SK-N-SH treated with all-trans-retinoic acid at 6 μM for 48 hours (cell line): ENCODE measurements at regions not wholly inside any gene's neighbourhood (a gene's known extent, or its start where the extent isn't known, plus 50 kb on each side); places are given as distances from the start of the nearest gene placed in this dataset.

Source experiments
- ATAC-seq: fragments of 200-7000 bp; cut with Tn5 transposase; 3 replicates; pipeline ENCODE4 v1.9.1; 2020; ENCODE audit warnings: mild to moderate bottlenecking, moderate library complexity
- ARNTL ChIP-seq: fragments of 450-650 bp; formaldehyde crosslinking; IDR thresholded peaks from 2 replicates; pipeline ENCODE4 v1.5.0; 2020; ENCODE audit warnings: low read depth, mild to moderate bottlenecking, moderate library complexity, borderline replicate concordance
- BACH2 ChIP-seq: fragments of 250-450 bp; sonication (Bioruptor Pico); IDR thresholded peaks from 2 replicates; pipeline ENCODE4 v1.9.0; 2021; ENCODE audit warnings: mild to moderate bottlenecking, borderline replicate concordance
- CREB5 ChIP-seq: fragments of 250-450 bp; sonication (Bioruptor Pico); IDR thresholded peaks from 2 replicates; pipeline ENCODE4 v1.5.1; 2020; ENCODE audit warnings: low read depth, mild to moderate bottlenecking, moderate library complexity
- CSDC2 ChIP-seq: fragments of 250-450 bp; sonication (Bioruptor Pico); IDR thresholded peaks from 2 replicates; pipeline ENCODE4 v1.5.0; 2020; ENCODE audit warnings: mild to moderate bottlenecking, moderate library complexity
- CSRNP3 ChIP-seq: fragments of 250-450 bp; sonication (Bioruptor Pico); IDR thresholded peaks from 2 replicates; pipeline ENCODE4 v1.5.1; 2021; ENCODE audit warnings: mild to moderate bottlenecking, moderate library complexity
- ESRRG ChIP-seq: fragments of 250-450 bp; sonication (Bioruptor Pico); IDR thresholded peaks from 2 replicates; pipeline ENCODE4 v1.6.1; 2021; ENCODE audit warnings: mild to moderate bottlenecking
- GLIS3 ChIP-seq: fragments of 250-450 bp; sonication (Bioruptor Pico); IDR thresholded peaks from 2 replicates; pipeline ENCODE4 v1.5.0; 2020; ENCODE audit warnings: mild to moderate bottlenecking, moderate library complexity
- ISL1 ChIP-seq: fragments of 250-450 bp; sonication (Bioruptor Pico); IDR thresholded peaks from 2 replicates; pipeline ENCODE4 v2.1.2; 2022; ENCODE audit warnings: mild to moderate bottlenecking, moderate library complexity
- OSR1 ChIP-seq: fragments of 250-450 bp; sonication (Bioruptor Pico); IDR thresholded peaks from 2 replicates; pipeline ENCODE4 v1.8.0; 2022; ENCODE audit warnings: moderate library complexity, mild to moderate bottlenecking, inconsistent platforms
- PATZ1 ChIP-seq: fragments of 250-450 bp; sonication (Bioruptor Pico); IDR thresholded peaks from 2 replicates; pipeline ENCODE4 v1.8.0; 2020; ENCODE audit warnings: mild to moderate bottlenecking, moderate library complexity, borderline replicate concordance
- POU6F1 ChIP-seq: fragments of 250-450 bp; sonication (Bioruptor Pico); IDR thresholded peaks from 2 replicates; pipeline ENCODE4 v1.8.0; 2021; ENCODE audit warnings: low read depth, mild to moderate bottlenecking, moderate library complexity, borderline replicate concordance
- PPARA ChIP-seq: fragments of 250-450 bp; sonication (Bioruptor Pico); IDR thresholded peaks from 2 replicates; pipeline ENCODE4 v1.5.0; 2020; ENCODE audit warnings: mild to moderate bottlenecking, borderline replicate concordance
- RARB ChIP-seq: fragments of 250-450 bp; sonication (Bioruptor Pico); IDR thresholded peaks from 2 replicates; pipeline ENCODE4 v1.8.0; 2021; ENCODE audit warnings: mild to moderate bottlenecking, moderate library complexity
- SNAI2 ChIP-seq: fragments of 250-450 bp; sonication (Bioruptor Pico); IDR thresholded peaks from 2 replicates; pipeline ENCODE4 v1.5.0; 2020; ENCODE audit warnings: mild to moderate bottlenecking, moderate library complexity
- TCF4 ChIP-seq: fragments of 250-450 bp; sonication (Bioruptor Pico); IDR thresholded peaks from 2 replicates; pipeline ENCODE4 v1.8.0; 2021; ENCODE audit warnings: mild to moderate bottlenecking, moderate library complexity, borderline replicate concordance
- TOX ChIP-seq: fragments of 250-450 bp; sonication (Bioruptor Pico); IDR thresholded peaks from 2 replicates; pipeline ENCODE4 v1.8.0; 2021; ENCODE audit warnings: mild to moderate bottlenecking, moderate library complexity, borderline replicate concordance
- ZC3H10 ChIP-seq: fragments of 250-450 bp; sonication (Bioruptor Pico); IDR thresholded peaks from 2 replicates; pipeline ENCODE4 v1.5.1; 2021; ENCODE audit warnings: mild to moderate bottlenecking, moderate library complexity
- ZFP3 ChIP-seq: fragments of 250-450 bp; sonication (Bioruptor Pico); IDR thresholded peaks from 2 replicates; pipeline ENCODE4 v1.5.0; 2020; ENCODE audit warnings: mild to moderate bottlenecking, moderate library complexity
- ZFP30 ChIP-seq: fragments of 450-650 bp; formaldehyde crosslinking; IDR thresholded peaks from 2 replicates; pipeline ENCODE4 v1.5.0; 2022; ENCODE audit warnings: mild to moderate bottlenecking, moderate library complexity
- ZNF565 ChIP-seq: fragments of 450-650 bp; formaldehyde crosslinking; conservative IDR thresholded peaks from 2 replicates; pipeline ENCODE4 v1.5.0; 2020; ENCODE audit warnings: low read depth, mild to moderate bottlenecking, moderate library complexity
- ZNF70 ChIP-seq: fragments of 450-650 bp; formaldehyde crosslinking; IDR thresholded peaks from 2 replicates; pipeline ENCODE4 v1.5.0; 2020; ENCODE audit warnings: mild to moderate bottlenecking, moderate library complexity
- ZNF8 ChIP-seq: fragments of 450-650 bp; formaldehyde crosslinking; IDR thresholded peaks from 2 replicates; pipeline ENCODE4 v1.5.0; 2020; ENCODE audit warnings: mild to moderate bottlenecking, moderate library complexity

GRCh38 chr9:89919171-89919681 lies 314.4 kb downstream of the GADD45G start:
- TF ChIP-seq ZC3H10 (CRISPR knock-in tag) (no peak), TCF4 (no peak), CSDC2 (CRISPR knock-in tag) (no peak), RARB (CRISPR knock-in tag) (no peak), CSRNP3 (CRISPR knock-in tag) (no peak), ARNTL (CRISPR knock-in tag) (no peak), ZNF565 (no peak), BACH2 (no peak), POU6F1 (CRISPR knock-in tag) (no peak)
- no peak for ATAC-seq

GRCh38 chr9:89920131-89920530 lies 315.3 kb downstream of the GADD45G start:
- TF ChIP-seq ISL1 (CRISPR knock-in tag) (no peak), PPARA (CRISPR knock-in tag) (no peak), SNAI2 (CRISPR knock-in tag) (no peak), ARNTL (CRISPR knock-in tag) (no peak), TCF4 (no peak), GLIS3 (CRISPR knock-in tag) (no peak), CSDC2 (CRISPR knock-in tag) (no peak), ZFP3 (no peak), CREB5 (no peak), POU6F1 (CRISPR knock-in tag) (no peak), ZFP30 (no peak), TOX (CRISPR knock-in tag) (no peak), ESRRG (CRISPR knock-in tag) (no peak), ZNF70 (CRISPR knock-in tag) (no peak), PATZ1 (CRISPR knock-in tag) (no peak), ZNF8 (CRISPR knock-in tag) (no peak), OSR1 (CRISPR knock-in tag) (no peak)
- no peak for ATAC-seq

- no peak for ATAC-seq
- TF ChIP-seq ISL1 (CRISPR knock-in tag) (no peak), POU6F1 (CRISPR knock-in tag) (no peak), GLIS3 (CRISPR knock-in tag) (no peak), ZC3H10 (CRISPR knock-in tag) (no peak), BACH2 (no peak), ZNF8 (CRISPR knock-in tag) (no peak), TCF4 (no peak)
Measured at GRCh38 chr9:89920951-89921350, 316.1 kb downstream of the GADD45G start.
